ENCODE measurements at regions not wholly inside any gene's neighbourhood (a gene's known extent, or its start where the extent isn't known, plus 50 kb on each side); places are given as distances from the start of the nearest gene placed in this dataset.

GRCh38 chr18:5628512-5629255 lies 84.9 kb upstream of the EPB41L3 start:
- in situ Hi-C loops (cut with MboI; ENCODE audit: low pct_unique_long_range_greater_than_20kb, low sequenced_read_pairs, unreplicated experiment) = no loop called here
- peak; percentile 61 for DNase-seq (ENCODE audit: low spot score)
- TF ChIP-seq CTCF (IDR thresholded peaks at IDR 0.05; ENCODE audit: extremely low read depth, insufficient read depth, missing control alignments) = no peak

- no peak for DNase-seq (ENCODE audit: low spot score)
- in situ Hi-C loops (cut with MboI; ENCODE audit: low pct_unique_long_range_greater_than_20kb, low sequenced_read_pairs, unreplicated experiment) = no loop called here
- TF ChIP-seq CTCF (IDR thresholded peaks at IDR 0.05; ENCODE audit: extremely low read depth, insufficient read depth, missing control alignments) = no peak
Observed at GRCh38 chr18:5627776-5628511, 84.1 kb upstream of the EPB41L3 start.

- TF ChIP-seq CTCF (IDR thresholded peaks at IDR 0.05; ENCODE audit: extremely low read depth, insufficient read depth, missing control alignments) = no peak
- in situ Hi-C loops (cut with MboI; ENCODE audit: low pct_unique_long_range_greater_than_20kb, low sequenced_read_pairs, unreplicated experiment) = no loop called here
- no peak for DNase-seq (ENCODE audit: low spot score)
Observed at GRCh38 chr18:5626130-5626880, 82.5 kb upstream of the EPB41L3 start.

- no peak for DNase-seq (ENCODE audit: low spot score)
- TF ChIP-seq CTCF (IDR thresholded peaks at IDR 0.05; ENCODE audit: extremely low read depth, insufficient read depth, missing control alignments) = no peak
- in situ Hi-C loops (cut with MboI; ENCODE audit: low pct_unique_long_range_greater_than_20kb, low sequenced_read_pairs, unreplicated experiment) = no loop called here
Observed at GRCh38 chr18:5625076-5625475, 81.3 kb upstream of the EPB41L3 start.

- in situ Hi-C loops (cut with MboI; ENCODE audit: low pct_unique_long_range_greater_than_20kb, low sequenced_read_pairs, unreplicated experiment) = no loop called here
- TF ChIP-seq CTCF (IDR thresholded peaks at IDR 0.05; ENCODE audit: extremely low read depth, insufficient read depth, missing control alignments) = no peak
- no peak for DNase-seq (ENCODE audit: low spot score)
Observed at GRCh38 chr18:5622905-5623304, 79.1 kb upstream of the EPB41L3 start.

GRCh38 chr18:5620289-5620688 lies 76.5 kb upstream of the EPB41L3 start:
- no peak for TF ChIP-seq CTCF (IDR thresholded peaks at IDR 0.05; ENCODE audit: extremely low read depth, insufficient read depth, missing control alignments)
- DNase-seq (ENCODE audit: low spot score) = no peak
- in situ Hi-C loops (cut with MboI; ENCODE audit: low pct_unique_long_range_greater_than_20kb, low sequenced_read_pairs, unreplicated experiment) = no loop called here
